NCI-H2107 treated with DMSO at 0.1 percent for 48 hours (cell line): ENCODE measurements at regions not wholly inside any gene's neighbourhood (a gene's known extent, or its start where the extent isn't known, plus 50 kb on each side); places are given as distances from the start of the nearest gene placed in this dataset.
A peak's percentile ranks its signal among the peaks of the same experiment; 100 is the strongest.
"Not testable (repeated sequence)": the region's sequence is repeated elsewhere in the genome, so short reads cannot be mapped to it uniquely, and the experiment has no call there.

ENCODE experiments used
- DNase-seq: peaks from one replicate; lab custom pipeline; 2025; ENCODE audit not compliant: unreplicated experiment; lab: John Stamatoyannopoulos, UW

- no peak for DNase-seq
Measured at GRCh38 chr9:95587021-95587964, 70.5 kb upstream of the PTCH1 start.

GRCh38 chr9:95586326-95586725 is 69.6 kb upstream of the PTCH1 start:
- DNase-seq: no peak

- no peak for DNase-seq
Measured at GRCh38 chr9:95585824-95586223, 69.1 kb upstream of the PTCH1 start.

GRCh38 chr9:95584176-95584575 is 67.4 kb upstream of the PTCH1 start:
- no peak for DNase-seq

GRCh38 chr9:95581900-95582299 is 65.1 kb upstream of the PTCH1 start:
- no peak for DNase-seq

- DNase-seq: no peak
Measured at GRCh38 chr9:95580812-95581761, 64.3 kb upstream of the PTCH1 start.

GRCh38 chr9:95574866-95575553 is 58.2 kb upstream of the PTCH1 start:
- DNase-seq: no peak

DNA sequence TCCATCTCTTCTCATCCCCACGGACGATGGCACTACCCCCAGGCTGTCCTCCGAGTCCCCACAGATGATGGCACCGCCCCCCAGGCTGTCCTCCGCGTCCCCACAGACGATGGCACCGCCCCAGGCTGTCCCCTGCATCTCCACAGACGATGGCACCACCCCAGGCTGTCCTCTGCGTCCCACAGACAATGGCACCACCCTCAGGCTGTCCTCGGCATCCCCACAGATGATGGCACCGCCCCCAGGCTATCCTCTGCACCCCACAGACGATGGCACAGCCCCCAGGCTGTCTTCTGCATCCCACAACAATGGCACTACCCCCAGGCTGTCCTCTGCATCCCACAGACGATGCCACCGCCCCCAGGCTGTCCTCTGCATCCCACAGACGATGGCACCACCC is 57.4 kb upstream of the PTCH1 start:
- peak; percentile 10 for DNase-seq

DNA sequence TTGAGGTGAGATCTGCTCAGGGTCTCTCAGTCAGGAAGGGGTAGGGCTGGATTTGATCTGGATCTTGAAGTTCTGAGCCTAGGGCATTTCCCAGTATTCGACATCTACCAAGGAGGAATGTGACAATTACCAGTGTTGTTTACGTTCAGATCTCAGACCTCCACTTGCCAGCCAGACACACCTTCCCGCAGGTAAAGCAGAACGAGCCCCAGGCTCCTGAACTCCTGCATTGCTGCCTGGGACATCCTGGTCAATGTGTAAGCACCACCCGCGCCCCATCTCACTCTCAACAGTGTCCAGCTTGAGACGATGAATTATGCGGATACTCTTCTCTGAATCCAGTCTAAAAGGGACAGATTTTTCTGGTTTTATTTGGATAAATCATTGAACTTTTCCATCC is 56.7 kb upstream of the PTCH1 start:
- no peak for DNase-seq

GRCh38 chr9:95572381-95573151 is 55.8 kb upstream of the PTCH1 start:
- DNase-seq: no peak

GRCh38 chr9:95570646-95571045 is 53.9 kb upstream of the PTCH1 start:
- DNase-seq: no peak

DNA sequence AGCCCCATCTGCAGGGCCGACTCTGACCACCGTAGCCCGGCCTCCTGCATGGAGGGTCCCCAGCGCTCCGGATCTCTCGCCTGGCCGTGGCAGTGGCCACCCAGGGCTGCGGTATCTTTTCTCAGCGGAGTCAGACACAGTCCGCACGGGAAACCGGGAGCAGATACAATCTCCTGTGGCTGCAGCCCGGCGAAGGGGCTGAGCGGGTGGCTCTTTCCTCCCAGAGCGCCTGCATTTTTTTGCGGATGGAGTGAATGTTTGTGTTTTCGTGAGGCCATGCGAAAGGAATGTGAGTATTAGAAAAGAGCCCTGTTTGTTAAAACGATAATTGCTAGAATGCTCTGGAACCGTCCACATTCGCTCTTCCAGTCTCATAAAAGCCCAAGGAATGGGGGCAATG is 53.4 kb upstream of the PTCH1 start:
- DNase-seq: no peak

DNA sequence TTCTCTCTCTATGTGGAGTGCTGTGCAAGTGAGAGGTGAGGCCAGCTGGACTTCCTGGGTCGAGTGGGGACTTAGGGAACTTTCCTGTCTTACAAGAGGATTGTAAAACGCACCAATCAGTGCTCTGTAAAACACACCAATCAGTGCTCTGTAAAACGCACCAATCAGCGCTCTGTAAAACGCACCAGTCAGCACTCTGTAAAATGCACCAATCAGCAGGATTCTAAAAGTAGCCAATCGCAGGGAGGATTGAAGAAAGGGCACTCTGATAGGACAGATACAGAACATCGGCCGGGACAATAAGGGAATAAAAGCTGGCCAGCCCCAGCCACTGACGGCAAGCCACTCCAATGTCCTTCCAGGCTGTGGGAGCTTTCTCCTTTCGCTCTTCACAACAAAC is 52.0 kb upstream of the PTCH1 start:
- DNase-seq: not testable (repeated sequence)
